HL-60 (cell line): ENCODE measurements at regions not wholly inside any gene's neighbourhood (a gene's known extent, or its start where the extent isn't known, plus 50 kb on each side); places are given as distances from the start of the nearest gene placed in this dataset.

ENCODE experiments used
- CTCF ChIP-seq: IDR thresholded peaks from one replicate; pipeline ENCODE4 v1.5.1; 2011; ENCODE audit warnings: low read length, control low read depth, inconsistent platforms; ENCODE audit not compliant: insufficient read depth
- POLR2AphosphoS5 ChIP-seq: IDR thresholded peaks from 2 replicates; pipeline ENCODE4 v1.6.1; 2012; ENCODE audit warnings: low read depth
- SPI1 ChIP-seq: IDR thresholded peaks from 2 replicates; pipeline ENCODE4 v1.6.1; 2012; ENCODE audit warnings: low read depth, mild to moderate bottlenecking, borderline replicate concordance

- TF ChIP-seq CTCF (no peak), POLR2AphosphoS5 (no peak), SPI1 (no peak)
These were observed 65.9 kb downstream of the TMEM174 start for GRCh38 chr5:73238873-73239272.
